HEK293 (cell line): ENCODE measurements at regions not wholly inside any gene's neighbourhood (a gene's known extent, or its start where the extent isn't known, plus 50 kb on each side); places are given as distances from the start of the nearest gene placed in this dataset.

ENCODE experiments used
- CTCF ChIA-PET: fragments of 350-600 bp; formaldehyde crosslinking; extraction: SDS; loops from one replicate; lab custom pipeline; 2021; ENCODE audit warnings: antibody characterized with exemption; lab: Yijun Ruan, JAX
- POLR2A ChIA-PET: fragments of 300-600 bp; formaldehyde crosslinking; extraction: SDS; loops from one replicate; lab custom pipeline; 2020; ENCODE audit warnings: antibody characterized with exemption, inconsistent platforms; lab: Yijun Ruan, JAX
- H3K27ac ChIP-seq: fragments of 200-500 bp; sonication (Bioruptor generic); 2 replicates; pipeline ENCODE4 v1.5.1; 2014; ENCODE audit warnings: low read depth, low read length, control low read depth, inconsistent platforms; ENCODE audit errors: extremely low read depth
- H3K36me3 ChIP-seq, 2 experiments: fragments of 200-500 bp in 1 of 2; sonication (Bioruptor generic) in 1 of 2; 1 replicate in 1 of 2; 2 replicates in 1 of 2; pipeline ENCODE4 v1.5.1; 2014 to 2017; ENCODE audit warnings: inconsistent platforms in 2 of 2, low read length in 2 of 2; ENCODE audit not compliant: control insufficient read depth in 2 of 2, insufficient read depth in 1 of 2
- H3K4me1 ChIP-seq: fragments of 200-500 bp; sonication (Bioruptor generic); 2 replicates; pipeline ENCODE4 v1.5.1; 2014; ENCODE audit warnings: mild to moderate bottlenecking, low read length, inconsistent platforms; ENCODE audit not compliant: control insufficient read depth, insufficient read depth
- H3K4me3 ChIP-seq: 2 replicates; pipeline ENCODE4 v1.5.1; 2011; ENCODE audit warnings: low read depth, mild to moderate bottlenecking, control low read depth, low read length, moderate library complexity
- H3K9me3 ChIP-seq: fragments of 200-500 bp; sonication (Bioruptor generic); 2 replicates; pipeline ENCODE4 v1.5.1; 2014; ENCODE audit warnings: low read depth, low read length, inconsistent platforms; ENCODE audit not compliant: control insufficient read depth, insufficient read depth
- GLI2 ChIP-seq: fragments of 450-650 bp; formaldehyde crosslinking; IDR thresholded peaks from 2 replicates; pipeline ENCODE4; 2017; ENCODE audit warnings: missing biosample characterization, missing genetic modification characterization, low read depth, borderline replicate concordance
- HIC1 ChIP-seq: fragments of 450-650 bp; formaldehyde crosslinking; IDR thresholded peaks from 2 replicates; pipeline ENCODE4 v1.5.1; 2016; ENCODE audit warnings: missing biosample characterization, missing genetic modification characterization
- KLF7 ChIP-seq: fragments of 450-650 bp; formaldehyde crosslinking; IDR thresholded peaks from 2 replicates; pipeline ENCODE4 v1.5.1; 2016; ENCODE audit warnings: missing biosample characterization, missing genetic modification characterization, borderline replicate concordance
- MEIS1 ChIP-seq: sonication (generic); formaldehyde crosslinking; IDR thresholded peaks from 2 replicates; pipeline ENCODE4 v1.8.1; 2022; ENCODE audit warnings: missing genetic modification reagents, mild to moderate bottlenecking, borderline replicate concordance
- SALL2 ChIP-seq: fragments of 450-650 bp; formaldehyde crosslinking; IDR thresholded peaks from 2 replicates; pipeline ENCODE4 v1.5.0; 2017; ENCODE audit warnings: missing biosample characterization, mild to moderate bottlenecking, missing genetic modification characterization, borderline replicate concordance
- SP2 ChIP-seq: fragments of 450-650 bp; formaldehyde crosslinking; IDR thresholded peaks from 2 replicates; pipeline ENCODE4 v1.5.1; 2016; ENCODE audit warnings: missing biosample characterization, missing genetic modification characterization
- ZBTB21 ChIP-seq: fragments of 450-650 bp; formaldehyde crosslinking; IDR thresholded peaks from 2 replicates; pipeline ENCODE4 v1.5.1; 2017; ENCODE audit warnings: missing biosample characterization, missing genetic modification characterization
- ZBTB44 ChIP-seq: fragments of 450-650 bp; IDR thresholded peaks from 2 replicates; pipeline ENCODE4 v1.5.1; 2018; ENCODE audit warnings: missing biosample characterization, mild to moderate bottlenecking, missing genetic modification characterization
- ZBTB6 ChIP-seq: fragments of 450-650 bp; formaldehyde crosslinking; IDR thresholded peaks from 2 replicates; pipeline ENCODE4 v1.5.1; 2017; ENCODE audit warnings: missing biosample characterization, missing genetic modification characterization
- ZBTB7A ChIP-seq: fragments of 450-650 bp; formaldehyde crosslinking; IDR thresholded peaks from 2 replicates; pipeline ENCODE4 v1.5.1; 2016; ENCODE audit warnings: low read depth, missing biosample characterization, missing genetic modification characterization
- ZEB2 ChIP-seq: fragments of 450-650 bp; formaldehyde crosslinking; IDR thresholded peaks from 2 replicates; pipeline ENCODE4 v1.5.1; 2016; ENCODE audit warnings: missing biosample characterization, missing genetic modification characterization
- ZIC2 ChIP-seq: fragments of 450-650 bp; formaldehyde crosslinking; IDR thresholded peaks from 2 replicates; pipeline ENCODE4 v1.5.1; 2016; ENCODE audit warnings: missing biosample characterization, missing genetic modification characterization
- ZNF10 ChIP-seq: fragments of 450-650 bp; formaldehyde crosslinking; IDR thresholded peaks from 2 replicates; pipeline ENCODE4 v1.5.1; 2017; ENCODE audit warnings: missing biosample characterization, missing genetic modification characterization
- ZNF169 ChIP-seq: fragments of 450-650 bp; formaldehyde crosslinking; IDR thresholded peaks from 2 replicates; pipeline ENCODE4 v1.5.1; 2016; ENCODE audit warnings: missing biosample characterization, missing genetic modification characterization
- ZNF19 ChIP-seq: fragments of 450-650 bp; formaldehyde crosslinking; IDR thresholded peaks from 2 replicates; pipeline ENCODE4; 2016; ENCODE audit warnings: missing biosample characterization, missing genetic modification characterization, low read depth
- ZNF211 ChIP-seq: fragments of 450-650 bp; formaldehyde crosslinking; IDR thresholded peaks from 2 replicates; pipeline ENCODE4 v1.5.1; 2016; ENCODE audit warnings: low read depth, missing biosample characterization, missing genetic modification characterization
- ZNF302 ChIP-seq: fragments of 450-650 bp; formaldehyde crosslinking; IDR thresholded peaks from 2 replicates; pipeline ENCODE4 v1.5.1; 2016; ENCODE audit warnings: missing biosample characterization, missing genetic modification characterization, low read depth
- ZNF37A ChIP-seq: fragments of 450-650 bp; IDR thresholded peaks from 2 replicates; pipeline ENCODE4 v1.5.1; 2018; ENCODE audit warnings: missing biosample characterization, missing genetic modification characterization
- ZNF48 ChIP-seq: fragments of 450-650 bp; formaldehyde crosslinking; IDR thresholded peaks from 2 replicates; pipeline ENCODE4 v1.5.1; 2016; ENCODE audit warnings: missing biosample characterization, missing genetic modification characterization
- ZNF561 ChIP-seq: fragments of 450-650 bp; IDR thresholded peaks from 2 replicates; pipeline ENCODE4 v1.5.1; 2018; ENCODE audit warnings: missing biosample characterization, missing genetic modification characterization, borderline replicate concordance
- ZNF658 ChIP-seq: fragments of 450-650 bp; formaldehyde crosslinking; IDR thresholded peaks from 2 replicates; pipeline ENCODE4; 2016; ENCODE audit warnings: missing biosample characterization, missing genetic modification characterization
- ZNF768 ChIP-seq: fragments of 450-650 bp; formaldehyde crosslinking; IDR thresholded peaks from 2 replicates; pipeline ENCODE4 v1.5.1; 2018; ENCODE audit warnings: missing biosample characterization, mild to moderate bottlenecking, missing genetic modification characterization

- CTCF ChIA-PET: interaction anchor here (0.5 to 1.4 kb wide), 2 partner anchors 545 to 734 kb away, joined by 3 to 4 read pairs; no protein-coding TSS in a partner anchor
- Histone ChIP-seq H3K9me3 (no peaks in the 10 kb centered on the region), H3K27ac (no peak overlapping the region), H3K4me1 (no peaks in the 10 kb centered on the region)
- POLR2A ChIA-PET: no interaction called here
- TF ChIP-seq ZBTB44 (tag by site-specific recombination) (no peak), KLF7 (no peak), HIC1 (no peak), ZNF19 (no peak), SP2 (tag by site-specific recombination) (no peak), MEIS1 (CRISPR knock-in tag) (no peak), ZBTB7A (no peak), ZBTB6 (tag by site-specific recombination) (no peak), ZNF48 (tag by site-specific recombination) (no peak), ZNF10 (tag by site-specific recombination) (no peak), GLI2 (tag by site-specific recombination) (no peak), ZNF37A (tag by site-specific recombination) (no peak), ZNF561 (no peak), ZNF658 (tag by site-specific recombination) (no peak), ZNF169 (tag by site-specific recombination) (no peak), ZBTB21 (tag by site-specific recombination) (no peak)
- TF ChIP-seq, all 188 proteins: peak for 0
- Histone ChIP-seq H3K4me3 (no peak overlapping the region), H3K36me3 (no peaks in the 10 kb centered on the region)
These were observed 599.1 kb downstream of the PTPRU start for GRCh38 chr1:29835406-29835805.

GRCh38 chr1:29833581-29833980 is 597.3 kb downstream of the PTPRU start:
- Histone ChIP-seq H3K4me3 (no peak overlapping the region), H3K9me3 (no peaks in the 10 kb centered on the region), H3K4me1 (no peaks in the 10 kb centered on the region), H3K36me3 (no peaks in the 10 kb centered on the region), H3K27ac (no peak overlapping the region)
- CTCF ChIA-PET: no interaction called here
- no peak for TF ChIP-seq ZNF302 (tag by site-specific recombination)
- peak; percentile 40; the same call in 1 of the 2 replicates for TF ChIP-seq ZEB2 (tag by site-specific recombination)
- TF ChIP-seq ZNF211: no peak
- TF ChIP-seq MEIS1 (CRISPR knock-in tag): no peak
- TF ChIP-seq ZIC2 (tag by site-specific recombination): peak; percentile 34
- TF ChIP-seq SALL2 (tag by site-specific recombination): no peak
- 0 out of 2 replicates have a peak, but pooled peaks have one; percentile 25 for TF ChIP-seq HIC1
- TF ChIP-seq ZNF768 (tag by site-specific recombination): no peak
- POLR2A ChIA-PET: no interaction called here
